Stimulated activated CD8-positive, alpha-beta memory T cell treated with anti-CD3 and anti-CD28 coated beads, Interleukin-15, amount 100 ng/mL, for 48 hours (primary cell): ENCODE measurements at regions not wholly inside any gene's neighbourhood (a gene's known extent, or its start where the extent isn't known, plus 50 kb on each side); places are given as distances from the start of the nearest gene placed in this dataset.
"Not testable (repeated sequence)": the region's sequence is repeated elsewhere in the genome, so short reads cannot be mapped to it uniquely, and the experiment has no call there.

Source experiments
- DNase-seq, 2 donors: peaks; one replicate each; pipeline ENCODE4 v3.0.0-alpha.2; 2020; ENCODE audit warnings: low read depth in 2 of 2

DNA sequence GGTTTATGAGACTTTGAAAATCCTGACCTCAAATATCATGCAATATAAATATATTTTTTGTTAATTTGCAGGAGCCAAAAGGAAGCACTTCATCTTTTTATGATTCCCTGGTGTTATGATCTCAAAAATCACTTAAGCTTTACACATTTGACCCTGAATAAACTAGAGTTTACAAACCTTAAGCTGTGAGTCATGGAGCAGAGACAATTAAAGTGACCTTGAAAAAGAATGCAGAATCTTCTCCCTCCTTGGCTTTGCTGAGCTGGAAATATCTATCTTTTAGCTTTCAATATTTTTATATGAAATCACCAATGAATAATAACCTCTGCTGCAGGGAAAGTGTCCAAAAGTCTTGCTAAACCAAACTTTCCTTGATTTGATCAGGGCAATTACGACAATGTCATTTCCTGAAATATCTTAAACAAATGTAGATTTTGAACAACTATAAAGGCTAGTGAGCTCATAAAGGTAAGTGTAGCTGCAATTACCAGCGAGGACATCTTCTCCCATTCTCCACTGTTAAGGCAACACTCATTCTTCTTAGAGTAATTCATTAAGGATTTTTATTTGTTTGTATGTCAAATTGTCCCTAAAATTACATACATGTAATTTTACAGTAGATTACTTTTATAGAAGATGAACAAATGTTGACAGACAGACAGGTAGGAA, 747.0 kb upstream of the LUZP2 start:
- no peak for DNase-seq

DNA sequence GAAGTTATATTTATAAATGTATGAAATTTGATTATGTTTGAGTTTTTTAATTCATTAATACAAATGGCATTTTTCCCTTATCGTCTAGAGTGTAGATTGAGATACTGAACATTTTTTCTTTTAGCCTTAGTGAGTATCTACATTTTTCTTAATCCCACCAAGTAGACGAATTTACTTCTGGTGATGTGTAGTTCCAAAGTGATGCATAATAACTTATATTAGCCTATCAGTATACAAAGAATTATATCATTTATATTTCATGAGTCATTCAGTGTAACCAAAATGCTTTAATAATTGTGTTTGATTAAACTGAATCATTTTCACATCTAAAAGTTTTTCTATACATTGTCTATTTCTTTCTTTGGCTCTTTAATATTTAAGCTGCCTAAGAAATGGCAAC, 745.6 kb upstream of the LUZP2 start:
- DNase-seq, result no peak

DNA sequence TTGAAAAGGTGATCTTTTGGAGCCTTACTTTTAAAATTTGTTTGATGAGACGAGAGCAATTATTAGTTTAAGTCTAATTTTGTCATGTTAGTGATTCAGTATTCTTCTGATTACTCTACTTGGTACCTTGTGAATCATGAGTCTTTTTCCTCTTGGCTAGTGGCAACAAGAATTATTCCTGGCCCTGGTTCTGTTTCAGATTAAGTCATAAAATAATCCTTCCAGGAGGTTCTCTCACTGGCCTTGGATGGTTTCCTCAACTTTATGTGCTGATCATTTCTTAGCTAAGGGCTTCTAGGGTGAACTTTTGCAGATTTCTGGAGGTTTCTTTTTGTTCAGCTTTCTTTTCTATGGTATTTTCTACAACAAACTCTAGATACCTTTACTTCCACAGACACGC, 741.8 kb upstream of the LUZP2 start:
- no peak for DNase-seq

DNA sequence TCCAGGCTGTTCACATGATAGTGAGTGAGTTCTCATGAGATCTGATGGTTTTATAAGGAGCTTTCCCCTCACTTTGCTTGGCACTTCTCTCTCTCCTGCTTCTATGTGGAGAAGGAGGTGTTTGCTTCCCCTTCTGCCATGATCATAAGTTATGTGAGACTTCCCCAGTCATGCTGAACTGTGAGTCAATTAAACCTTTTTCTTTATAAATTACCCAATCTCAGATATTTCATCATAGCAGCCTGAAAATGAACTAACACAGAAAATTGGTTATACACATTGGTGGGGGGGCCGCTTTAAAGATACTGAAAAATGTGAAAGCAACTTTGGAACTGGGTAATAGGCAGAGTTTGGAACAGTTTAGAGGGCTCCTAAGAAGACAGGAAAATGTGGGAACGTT, 741.1 kb upstream of the LUZP2 start:
- no peak for DNase-seq

DNA sequence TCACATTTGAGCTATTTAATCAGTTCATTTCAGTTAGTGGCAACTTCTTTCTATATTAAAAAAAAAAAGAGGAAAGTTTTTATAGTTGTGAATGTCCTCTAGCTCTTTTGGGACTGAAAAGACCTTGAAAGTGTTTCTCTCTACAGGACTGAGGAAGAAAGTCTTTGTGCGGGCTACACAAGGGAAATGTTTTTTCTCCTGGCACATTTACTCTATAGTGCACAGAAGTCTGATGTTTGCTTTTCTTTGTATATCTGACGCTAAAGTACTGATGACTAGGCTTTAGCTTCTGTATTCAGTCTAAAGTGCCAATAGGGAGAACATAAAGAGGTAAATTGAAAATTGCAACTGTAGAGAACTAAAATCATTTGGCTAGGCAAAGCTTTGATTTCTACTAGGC, 737.4 kb upstream of the LUZP2 start:
- no peak for DNase-seq

DNA sequence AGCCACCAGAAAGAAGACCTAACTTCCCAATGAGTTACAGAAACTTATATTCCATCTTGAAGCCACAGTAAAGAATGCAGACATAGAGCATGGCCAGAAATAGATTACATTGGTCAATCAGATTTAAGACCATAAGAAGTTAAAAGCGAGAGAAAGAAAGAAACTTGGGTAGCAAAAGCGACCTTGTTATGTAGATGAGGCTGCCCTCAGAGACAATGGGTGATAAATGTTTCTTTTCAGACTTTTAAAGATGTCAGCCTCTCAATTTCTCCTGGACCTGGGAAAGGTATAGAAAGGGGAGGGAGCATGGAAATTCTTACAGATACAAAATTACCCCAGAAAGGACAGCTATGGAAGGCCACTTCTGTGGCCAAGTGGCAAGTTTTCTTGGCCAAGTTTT, 732.6 kb upstream of the LUZP2 start:
- no peak for DNase-seq

DNA sequence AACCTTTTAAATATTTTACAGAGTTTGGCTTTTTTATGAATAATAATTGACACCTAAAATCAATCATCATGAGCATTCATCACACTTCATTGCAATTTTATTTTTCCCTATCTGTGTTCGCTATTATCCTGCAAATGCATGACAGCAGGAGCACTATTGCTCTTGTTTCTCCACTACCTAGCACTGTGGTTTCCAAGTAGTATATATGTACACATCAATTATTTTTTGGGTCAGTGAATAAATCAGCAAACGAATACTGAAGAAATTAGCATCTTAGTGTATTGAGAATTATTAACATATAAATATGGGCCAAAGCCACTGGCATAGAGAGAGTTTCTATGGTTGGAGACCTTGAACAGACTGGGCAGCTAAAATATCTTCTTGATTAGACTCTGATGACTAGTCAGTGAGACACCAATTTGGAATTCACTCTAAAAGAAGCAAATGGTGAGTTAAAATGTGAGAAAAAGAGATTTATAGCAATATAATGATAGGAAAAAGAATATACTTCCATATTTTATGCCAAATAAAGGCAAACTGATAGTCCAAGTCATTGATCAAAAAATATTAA, 731.1 kb upstream of the LUZP2 start:
- no peak for DNase-seq

DNA sequence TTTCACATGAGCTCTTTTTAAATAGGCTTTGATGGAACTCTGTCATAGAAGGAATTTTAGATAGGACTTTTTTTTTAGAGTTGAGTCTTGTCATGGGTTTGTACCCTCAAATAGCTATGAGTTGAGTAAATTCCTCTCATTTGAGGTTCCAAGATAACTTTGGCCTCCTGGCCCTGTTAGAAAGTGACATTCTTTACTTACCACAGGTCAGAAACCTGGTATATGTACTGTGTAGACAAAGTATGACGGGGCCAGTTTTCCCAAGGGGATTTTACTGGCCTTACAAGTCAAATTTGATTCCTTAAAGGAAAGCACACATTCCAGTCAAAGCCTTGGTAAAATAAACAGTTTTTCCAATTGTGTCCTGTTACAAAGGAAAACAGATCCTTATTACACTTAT, 729.3 kb upstream of the LUZP2 start:
- DNase-seq, result no peak

DNA sequence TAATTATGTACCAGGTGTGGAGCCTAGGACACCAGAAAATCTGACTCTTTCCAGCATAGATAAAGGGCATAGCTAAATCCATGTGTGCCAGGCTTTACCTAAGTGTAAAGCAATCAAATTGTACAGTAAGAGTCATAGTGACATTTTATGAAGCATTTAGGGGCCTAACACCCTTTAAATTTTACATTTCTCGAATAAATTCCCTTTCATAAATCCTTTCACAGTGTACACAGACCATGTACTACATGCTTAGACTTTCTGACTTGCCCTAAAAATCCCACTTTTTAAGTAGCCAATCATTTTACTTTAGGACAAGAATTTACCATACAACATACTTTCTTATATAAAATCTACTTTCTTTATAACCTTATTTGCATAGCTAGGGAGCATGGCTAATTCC, 727.6 kb upstream of the LUZP2 start:
- no peak for DNase-seq

- no peak for DNase-seq
Observed at GRCh38 chr11:23772081-23772480, 724.8 kb upstream of the LUZP2 start.

- DNase-seq, result no peak
Observed at GRCh38 chr11:23778971-23779370, 717.9 kb upstream of the LUZP2 start.

- no peak for DNase-seq
Observed at GRCh38 chr11:23780231-23780630, 716.6 kb upstream of the LUZP2 start.

GRCh38 chr11:23781803-23782560, 714.9 kb upstream of the LUZP2 start:
- DNase-seq, result no peak

- DNase-seq, result not testable (repeated sequence)
Observed at GRCh38 chr11:23786974-23787373, 709.9 kb upstream of the LUZP2 start.

DNA sequence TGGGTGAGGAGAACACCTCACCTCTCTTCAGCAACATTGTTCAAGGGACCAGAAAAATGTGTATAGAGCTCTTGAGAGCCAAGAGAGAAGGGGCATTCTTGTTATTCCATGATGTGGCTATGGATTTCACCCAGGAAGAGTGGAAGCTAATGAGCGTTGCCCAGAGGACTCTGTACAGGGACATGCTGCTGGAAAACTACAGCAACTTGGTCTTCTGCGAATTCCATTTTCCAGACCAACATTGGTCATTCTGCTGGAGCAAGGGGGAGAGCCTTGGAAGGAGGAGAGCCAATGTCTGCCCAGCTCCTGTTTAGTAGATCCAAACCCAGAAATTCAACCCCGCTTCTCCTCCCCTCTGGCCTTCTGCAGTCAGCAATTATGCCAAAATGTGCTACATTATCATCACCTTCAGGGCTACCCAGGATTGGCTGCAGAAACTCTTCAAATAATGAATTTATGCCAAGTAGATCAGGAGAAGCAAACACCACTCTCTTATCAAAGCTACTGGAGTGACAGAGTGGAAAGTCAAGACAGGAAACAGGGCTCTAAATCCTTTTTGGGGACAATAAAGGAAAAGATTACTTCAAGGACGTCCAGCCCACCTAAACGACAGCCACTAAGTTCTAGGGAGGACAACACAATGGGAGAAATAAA, 707.5 kb upstream of the LUZP2 start:
- DNase-seq, result no peak

GRCh38 chr11:23789938-23790371, 706.9 kb upstream of the LUZP2 start:
- no peak for DNase-seq

DNA sequence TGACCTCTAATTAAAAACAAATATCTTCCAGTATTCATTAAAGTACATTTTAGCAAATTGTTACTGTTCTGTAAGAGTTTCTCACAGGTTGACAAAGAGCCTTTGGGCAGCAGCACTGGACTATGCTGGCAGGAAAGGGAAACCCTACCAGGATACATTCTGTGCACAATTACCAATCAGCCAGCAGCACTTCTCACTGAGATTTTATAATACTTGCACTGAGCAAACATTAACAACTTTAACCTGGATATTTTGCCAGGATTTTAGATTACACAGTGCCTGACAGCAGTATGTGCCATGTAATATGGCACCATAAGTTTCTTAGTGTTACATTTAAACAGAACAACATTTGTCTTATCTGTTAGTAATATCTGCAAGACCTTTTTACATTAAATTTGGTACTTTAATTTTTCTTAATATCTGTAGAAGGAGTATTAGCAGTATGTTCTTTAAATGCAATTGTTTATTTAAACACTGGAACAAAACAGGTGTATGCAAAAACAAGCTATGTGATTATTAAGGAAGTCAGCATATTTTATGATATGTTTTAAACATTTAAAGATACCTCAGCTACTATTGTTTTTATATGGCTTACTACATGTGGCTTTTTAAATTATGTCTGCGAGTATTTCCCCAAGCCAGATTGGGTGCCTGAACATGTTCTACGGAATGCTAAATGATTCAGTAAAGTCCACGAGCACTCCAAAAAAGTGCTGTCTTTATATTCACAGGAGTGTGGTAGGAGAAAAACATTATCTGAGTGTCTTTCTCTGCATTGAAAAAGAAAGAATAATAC, 699.0 kb upstream of the LUZP2 start:
- DNase-seq, result no peak

GRCh38 chr11:23834306-23834705, 662.5 kb upstream of the LUZP2 start:
- DNase-seq, result not testable (repeated sequence)

DNA sequence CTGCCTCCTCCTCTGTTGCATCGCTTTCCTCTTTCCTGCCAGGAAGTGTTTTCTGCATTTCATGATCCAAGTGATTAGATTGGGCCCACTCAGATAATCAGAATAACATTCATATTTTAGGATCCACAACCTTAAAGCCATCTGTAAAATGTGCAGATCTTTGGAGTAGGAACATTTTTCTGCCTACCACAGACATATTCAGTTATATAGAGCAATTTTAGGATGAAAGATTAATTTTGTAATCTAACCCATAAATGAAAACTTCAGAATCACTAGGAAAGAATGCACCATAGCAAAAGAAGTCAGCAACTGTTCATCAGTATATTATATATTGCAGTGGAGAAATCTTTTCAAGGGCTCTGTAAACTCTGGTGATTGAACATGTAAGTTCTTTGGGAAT, 659.9 kb upstream of the LUZP2 start:
- no peak for DNase-seq

DNA sequence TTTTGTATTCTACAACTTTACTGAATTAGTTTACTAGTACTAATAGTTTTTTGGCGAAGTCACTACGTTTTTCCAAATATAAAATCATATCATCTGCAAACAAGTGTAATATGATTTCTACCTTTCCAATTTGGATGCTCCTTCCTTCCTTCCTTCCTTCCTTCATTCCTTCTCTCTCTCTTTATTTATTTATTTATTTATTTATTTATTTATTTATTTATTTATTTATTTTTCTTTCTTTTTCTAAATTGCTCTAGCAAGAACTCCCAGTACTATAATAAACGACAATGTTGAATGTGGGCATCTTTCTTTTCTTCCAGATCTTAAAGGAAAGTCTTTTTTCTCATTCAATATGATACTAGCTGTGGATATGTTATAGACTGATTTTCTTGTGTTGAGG, 656.0 kb upstream of the LUZP2 start:
- DNase-seq, result no peak

DNA sequence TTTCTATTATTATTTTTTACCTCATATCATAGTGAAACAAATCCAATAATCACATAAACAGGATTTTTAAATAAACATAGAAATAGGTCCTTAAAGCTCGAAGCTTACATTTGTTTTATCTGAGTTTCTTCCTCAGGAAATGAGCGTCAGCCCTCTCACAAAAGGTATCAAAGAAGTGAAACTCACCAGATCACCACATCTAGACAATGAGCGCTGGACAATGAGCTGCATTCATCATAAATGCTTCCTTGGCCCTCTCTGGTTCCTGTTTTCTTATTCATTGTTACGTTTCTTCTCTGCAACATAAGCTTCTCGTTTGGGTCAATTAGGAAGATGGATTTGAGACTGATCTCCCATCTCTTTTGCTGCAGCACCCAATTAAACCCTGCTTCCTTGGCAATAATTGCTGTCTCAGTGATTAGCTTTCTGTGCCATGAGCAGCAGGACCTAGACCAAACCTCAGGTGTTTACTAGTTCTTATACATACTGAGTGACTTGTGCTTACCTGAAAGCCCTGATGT, 649.9 kb upstream of the LUZP2 start:
- DNase-seq, result no peak

GRCh38 chr11:23851216-23851615, 645.6 kb upstream of the LUZP2 start:
- no peak for DNase-seq
